ENCODE measurements at regions not wholly inside any gene's neighbourhood (a gene's known extent, or its start where the extent isn't known, plus 50 kb on each side); places are given as distances from the start of the nearest gene placed in this dataset.

DNA sequence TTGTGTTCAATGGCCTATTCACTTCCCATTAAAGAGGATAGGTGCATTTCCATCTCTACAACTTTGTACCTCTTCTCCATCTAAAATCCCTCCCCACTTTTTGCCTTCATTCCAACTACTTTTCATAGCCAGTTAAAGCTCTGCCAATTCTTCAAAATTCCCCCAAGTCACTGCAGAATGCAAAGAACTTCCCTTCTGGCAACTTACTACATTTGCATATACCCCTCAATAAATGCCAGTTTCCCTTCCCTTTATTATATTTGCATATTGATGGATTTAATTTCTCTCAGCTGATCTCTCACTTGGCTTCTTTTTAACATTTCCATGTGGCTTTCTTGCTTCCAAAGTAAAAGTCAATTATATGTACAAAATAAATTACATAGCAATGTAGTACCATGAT lies 393.4 kb downstream of the HACE1 start:
- TF ChIP-seq ZNF274 (IDR thresholded peaks at IDR 0.05; ENCODE audit: low read depth, low read length): no peak
- no peak for TF ChIP-seq SUZ12 (IDR thresholded peaks at IDR 0.05; ENCODE audit: extremely low read depth, insufficient read depth, insufficient read length)
- TF ChIP-seq YY1 (IDR thresholded peaks at IDR 0.05; ENCODE audit: insufficient read depth, insufficient read length): no peak
